ENCODE measurements at regions not wholly inside any gene's neighbourhood (a gene's known extent, or its start where the extent isn't known, plus 50 kb on each side); places are given as distances from the start of the nearest gene placed in this dataset.

DNA sequence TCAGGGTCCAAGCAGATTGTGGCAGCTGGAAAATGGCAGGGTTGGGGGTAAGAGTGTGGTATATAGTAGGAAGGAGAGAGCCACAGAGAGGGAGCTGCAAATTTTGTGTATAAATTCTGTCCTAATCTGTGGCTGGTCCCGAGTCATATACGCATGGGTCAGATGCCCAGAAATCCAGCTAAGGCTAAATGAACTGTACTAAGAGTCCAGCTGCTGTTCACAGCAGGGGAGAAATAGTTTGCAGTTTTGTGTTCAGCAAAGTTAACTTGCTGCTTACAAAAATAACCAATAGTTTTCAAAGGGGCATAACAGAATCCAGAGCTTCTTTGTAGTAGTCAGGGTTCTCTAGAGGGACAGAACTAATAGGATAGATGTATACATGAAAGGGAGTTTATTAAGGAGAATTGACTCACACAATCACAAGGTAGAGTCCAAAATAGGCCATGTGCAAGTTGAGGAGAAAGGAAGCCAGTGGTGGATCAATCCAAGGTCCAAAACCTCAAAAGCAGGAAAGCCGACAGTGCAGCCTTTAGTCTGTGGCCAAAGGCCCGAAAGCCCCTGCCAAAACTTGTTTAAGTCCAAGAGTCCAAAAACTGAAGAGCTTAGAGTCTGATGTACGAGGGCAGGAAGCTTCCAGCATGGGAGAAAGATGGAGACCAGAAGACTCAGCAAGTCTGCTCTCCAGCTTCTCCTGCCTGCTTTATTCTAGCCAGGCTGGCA lies 146.1 kb upstream of the KBTBD8 start:
- H3K4me3 ChIP-seq: no peak overlapping the region
- H3K27me3 ChIP-seq: no peaks in the 10 kb centered on the region
- no peak for TF ChIP-seq POLR2A (IDR thresholded peaks at IDR 0.05)
- TF ChIP-seq, protein P1, sequence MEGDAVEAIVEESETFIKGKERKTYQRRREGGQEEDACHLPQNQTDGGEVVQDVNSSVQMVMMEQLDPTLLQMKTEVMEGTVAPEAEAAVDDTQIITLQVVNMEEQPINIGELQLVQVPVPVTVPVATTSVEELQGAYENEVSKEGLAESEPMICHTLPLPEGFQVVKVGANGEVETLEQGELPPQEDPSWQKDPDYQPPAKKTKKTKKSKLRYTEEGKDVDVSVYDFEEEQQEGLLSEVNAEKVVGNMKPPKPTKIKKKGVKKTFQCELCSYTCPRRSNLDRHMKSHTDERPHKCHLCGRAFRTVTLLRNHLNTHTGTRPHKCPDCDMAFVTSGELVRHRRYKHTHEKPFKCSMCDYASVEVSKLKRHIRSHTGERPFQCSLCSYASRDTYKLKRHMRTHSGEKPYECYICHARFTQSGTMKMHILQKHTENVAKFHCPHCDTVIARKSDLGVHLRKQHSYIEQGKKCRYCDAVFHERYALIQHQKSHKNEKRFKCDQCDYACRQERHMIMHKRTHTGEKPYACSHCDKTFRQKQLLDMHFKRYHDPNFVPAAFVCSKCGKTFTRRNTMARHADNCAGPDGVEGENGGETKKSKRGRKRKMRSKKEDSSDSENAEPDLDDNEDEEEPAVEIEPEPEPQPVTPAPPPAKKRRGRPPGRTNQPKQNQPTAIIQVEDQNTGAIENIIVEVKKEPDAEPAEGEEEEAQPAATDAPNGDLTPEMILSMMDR (IDR thresholded peaks at IDR 0.05): no peak
- TF ChIP-seq EP300 (IDR thresholded peaks at IDR 0.05): no peak
- no peak for TF ChIP-seq POLR2AphosphoS5 (IDR thresholded peaks at IDR 0.05)
- H3K36me3 ChIP-seq: no peaks in the 10 kb centered on the region
- no peak for ATAC-seq (ENCODE audit: low FRiP score in 2 of 2)
- H3K9me3 ChIP-seq: no peaks in the 10 kb centered on the region
- H3K4me1 ChIP-seq: no peaks in the 10 kb centered on the region
- DNase-seq: no peak
- H3K27ac ChIP-seq: no peak overlapping the region
- WGBS, 2 donors: 77 to 89% methylated on average over 5 of the region's 5 CpGs

GRCh38 chr3:66854601-66855151 lies 143.4 kb upstream of the KBTBD8 start:
- Histone ChIP-seq H3K36me3 (no peaks in the 10 kb centered on the region), H3K4me1 (no peaks in the 10 kb centered on the region), H3K27ac (no peak overlapping the region), H3K27me3 (no peaks in the 10 kb centered on the region), H3K4me3 (no peak overlapping the region), H3K9me3 (no peaks in the 10 kb centered on the region)
- ATAC-seq (ENCODE audit: low FRiP score in 2 of 2) (no peak), DNase-seq (no peak)
- TF ChIP-seq POLR2AphosphoS5 (IDR thresholded peaks at IDR 0.05) (no peak), POLR2A (IDR thresholded peaks at IDR 0.05) (no peak), EP300 (IDR thresholded peaks at IDR 0.05) (no peak)
- TF ChIP-seq, protein P1 (IDR thresholded peaks at IDR 0.05): no peak
- 59 to 62% methylated on average over 4 of the region's 4 CpGs for WGBS, 2 donors

DNA sequence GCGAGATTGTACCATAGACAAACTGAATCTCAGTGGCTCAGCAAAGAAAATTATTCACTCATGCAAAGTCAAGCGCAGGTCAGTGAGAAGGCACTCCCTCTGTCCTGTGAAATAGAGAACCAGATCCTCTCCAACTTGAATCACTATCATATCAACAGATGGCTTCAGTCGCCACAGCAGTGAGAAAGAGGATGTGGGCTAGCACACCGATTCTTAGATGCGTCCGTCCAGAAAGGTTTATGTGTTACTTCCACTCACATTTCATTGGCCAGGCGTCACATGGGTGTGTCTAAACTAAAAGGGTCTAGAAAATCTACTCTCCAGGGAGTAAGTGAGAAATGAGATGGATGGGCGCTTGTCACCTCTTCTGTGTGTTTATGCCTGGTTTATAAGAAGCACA lies 141.6 kb upstream of the KBTBD8 start:
- H3K4me3 ChIP-seq: no peak overlapping the region
- no peaks in the 10 kb centered on the region for H3K9me3 ChIP-seq
- TF ChIP-seq POLR2A (IDR thresholded peaks at IDR 0.05): no peak
- TF ChIP-seq, protein P1 (IDR thresholded peaks at IDR 0.05): no peak
- no peak for TF ChIP-seq POLR2AphosphoS5 (IDR thresholded peaks at IDR 0.05)
- TF ChIP-seq EP300 (IDR thresholded peaks at IDR 0.05): no peak
- no peaks in the 10 kb centered on the region for H3K4me1 ChIP-seq
- ATAC-seq (ENCODE audit: low FRiP score in 2 of 2) (no peak), DNase-seq (no peak)
- no peaks in the 10 kb centered on the region for H3K27me3 ChIP-seq
- WGBS, 2 donors: 73 to 83% methylated on average over 8 of the region's 8 CpGs
- H3K36me3 ChIP-seq: no peaks in the 10 kb centered on the region
- H3K27ac ChIP-seq: no peak overlapping the region

DNA sequence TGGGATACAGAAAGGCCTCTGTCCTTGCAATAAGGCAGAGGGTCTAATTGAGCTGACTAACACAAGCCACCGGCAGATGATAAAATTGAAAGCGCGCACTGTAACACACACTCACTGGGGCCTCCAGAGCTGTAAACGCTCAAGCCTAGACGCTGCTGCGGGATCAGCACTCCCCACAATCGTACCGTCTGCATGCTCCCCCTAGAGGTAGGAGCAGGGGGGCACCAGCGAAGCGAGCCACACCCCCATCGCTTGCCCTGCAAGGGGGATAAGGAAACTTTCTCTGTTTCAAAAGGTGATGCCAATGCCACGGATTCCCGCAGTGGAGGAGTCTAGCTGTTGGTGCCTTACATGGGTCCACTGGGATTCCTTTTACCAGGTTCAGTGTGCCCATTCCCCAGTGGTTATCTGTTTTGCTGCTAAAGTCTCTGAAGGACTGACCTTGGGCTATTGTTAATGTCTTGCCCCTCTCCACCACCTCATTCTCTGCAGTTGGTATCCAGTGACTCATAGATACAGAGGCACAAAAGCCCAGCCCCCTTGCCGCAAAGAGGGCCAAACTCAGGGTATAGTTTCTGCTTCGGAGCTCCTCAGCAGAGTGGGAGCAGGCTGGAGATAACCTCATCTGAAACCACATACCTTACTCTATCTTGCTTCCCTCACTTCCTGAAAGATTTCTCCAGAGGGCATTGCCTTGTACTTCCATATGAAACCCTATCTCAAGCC lies 139.3 kb upstream of the KBTBD8 start:
- TF ChIP-seq POLR2A (IDR thresholded peaks at IDR 0.05): no peak
- DNase-seq (peak in 1 of 2 donors; percentile 17), ATAC-seq (ENCODE audit: low FRiP score in 2 of 2) (no peak)
- Histone ChIP-seq H3K4me1 (no peaks in the 10 kb centered on the region), H3K4me3 (no peak overlapping the region), H3K27me3 (no peaks in the 10 kb centered on the region), H3K27ac (no peak overlapping the region), H3K36me3 (no peaks in the 10 kb centered on the region), H3K9me3 (no peaks in the 10 kb centered on the region)
- 66 to 80% methylated on average over 15 of the region's 15 CpGs for WGBS, 2 donors

DNA sequence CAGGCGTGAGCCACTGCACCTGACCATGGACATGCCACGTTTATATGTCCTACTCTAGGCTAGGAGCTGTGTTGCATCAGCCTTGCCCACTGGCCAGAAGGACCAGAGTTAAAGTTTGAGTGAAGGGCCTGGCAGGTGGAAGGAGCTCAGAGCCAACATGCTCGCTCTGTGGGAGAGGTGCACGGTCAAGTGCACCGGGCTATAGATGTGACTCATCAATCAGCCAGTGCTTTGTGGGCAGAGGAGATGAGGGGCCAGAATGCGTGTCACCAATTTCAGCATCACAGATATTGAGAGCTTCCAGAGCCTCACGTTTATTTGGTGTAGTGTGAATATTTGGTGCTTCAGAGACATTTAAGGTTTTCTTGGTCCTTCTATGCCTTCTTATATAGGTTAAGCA lies 137.3 kb upstream of the KBTBD8 start:
- no peak overlapping the region for H3K27ac ChIP-seq
- TF ChIP-seq POLR2A (IDR thresholded peaks at IDR 0.05): no peak
- TF ChIP-seq, protein P1 (IDR thresholded peaks at IDR 0.05): no peak
- no peak for TF ChIP-seq EP300 (IDR thresholded peaks at IDR 0.05)
- TF ChIP-seq POLR2AphosphoS5 (IDR thresholded peaks at IDR 0.05): no peak
- no peaks in the 10 kb centered on the region for H3K4me1 ChIP-seq
- no peaks in the 10 kb centered on the region for H3K27me3 ChIP-seq
- no peaks in the 10 kb centered on the region for H3K9me3 ChIP-seq
- H3K4me3 ChIP-seq: no peak overlapping the region
- H3K36me3 ChIP-seq: no peaks in the 10 kb centered on the region
- WGBS, 2 donors: 92 to 97% methylated on average over 7 of the region's 7 CpGs
- DNase-seq: no peak
- ATAC-seq (ENCODE audit: low FRiP score in 2 of 2): no peak
